22Rv1 (cell line): ENCODE measurements at regions not wholly inside any gene's neighbourhood (a gene's known extent, or its start where the extent isn't known, plus 50 kb on each side); places are given as distances from the start of the nearest gene placed in this dataset.

Experiments
- H3K27ac ChIP-seq: fragments of 450-650 bp; 2 replicates; pipeline ENCODE4 v1.5.1; 2017
- CTCF ChIP-seq: fragments of 450-650 bp; IDR thresholded peaks from 2 replicates; pipeline ENCODE4 v1.5.1; 2017; ENCODE audit warnings: mild to moderate bottlenecking
- ZFX ChIP-seq: fragments of 450-650 bp; IDR thresholded peaks from 2 replicates; pipeline ENCODE4 v1.6.1; 2017; ENCODE audit warnings: antibody characterized with exemption, borderline replicate concordance

GRCh38 chr15:37481126-37481525, 380.8 kb upstream of the MEIS2 start:
- TF ChIP-seq ZFX (no peak), CTCF (no peak)
- no peak overlapping the region for H3K27ac ChIP-seq

- no peak overlapping the region for H3K27ac ChIP-seq
- TF ChIP-seq ZFX (no peak), CTCF (no peak)
Measured at GRCh38 chr15:37483779-37484178, 383.4 kb upstream of the MEIS2 start.

- no peak overlapping the region for H3K27ac ChIP-seq
- TF ChIP-seq ZFX (no peak), CTCF (no peak)
Measured at GRCh38 chr15:37485056-37485455, 384.7 kb upstream of the MEIS2 start.

GRCh38 chr15:37490707-37491106, 390.4 kb upstream of the MEIS2 start:
- TF ChIP-seq ZFX (no peak), CTCF (no peak)
- no peak overlapping the region for H3K27ac ChIP-seq

GRCh38 chr15:37516621-37517020, 416.3 kb upstream of the MEIS2 start:
- TF ChIP-seq CTCF (no peak), ZFX (no peak)
- no peak overlapping the region for H3K27ac ChIP-seq

GRCh38 chr15:37517191-37517895, 417.0 kb upstream of the MEIS2 start:
- no peak overlapping the region for H3K27ac ChIP-seq
- no peak for TF ChIP-seq CTCF
- TF ChIP-seq ZFX, result no peak

GRCh38 chr15:37518436-37518835, 416.0 kb upstream of the TMCO5A start:
- H3K27ac ChIP-seq, result no peak overlapping the region
- TF ChIP-seq CTCF, result no peak
- TF ChIP-seq ZFX, result no peak
